SJSA1 (cell line): ENCODE measurements at regions not wholly inside any gene's neighbourhood (a gene's known extent, or its start where the extent isn't known, plus 50 kb on each side); places are given as distances from the start of the nearest gene placed in this dataset.
"Not testable (repeated sequence)": the region's sequence is repeated elsewhere in the genome, so short reads cannot be mapped to it uniquely, and the experiment has no call there.

Experiments
- DNase-seq, 2 experiments: peaks; one replicate each; pipeline ENCODE4 v3.0.0-alpha.2; 2015 to 2020; ENCODE audit warnings: low spot score in 2 of 2, low read depth in 1 of 2
- H3K27ac ChIP-seq: fragments of 250-450 bp; sonication (Bioruptor Pico); 2 replicates; pipeline ENCODE4 v1.5.1; 2020; ENCODE audit warnings: mild to moderate bottlenecking, moderate library complexity
- H3K27me3 ChIP-seq: fragments of 250-450 bp; sonication (Bioruptor Pico); replicated peaks from 2 replicates; pipeline ENCODE4 v1.5.1; 2020; ENCODE audit warnings: mild to moderate bottlenecking, moderate library complexity
- H3K36me3 ChIP-seq: fragments of 250-450 bp; sonication (Bioruptor Pico); 2 replicates; pipeline ENCODE4 v1.5.1; 2020; ENCODE audit warnings: mild to moderate bottlenecking
- H3K4me1 ChIP-seq: fragments of 250-450 bp; sonication (Bioruptor Pico); replicated peaks from 2 replicates; pipeline ENCODE4 v1.6.1; 2021; ENCODE audit warnings: mild to moderate bottlenecking
- H3K4me3 ChIP-seq: fragments of 250-450 bp; sonication (Bioruptor Pico); 2 replicates; pipeline ENCODE4 v1.5.1; 2020; ENCODE audit warnings: mild to moderate bottlenecking
- H3K9me3 ChIP-seq: fragments of 250-450 bp; sonication (Bioruptor Pico); replicated peaks from 2 replicates; pipeline ENCODE4 v1.5.1; 2020; ENCODE audit warnings: mild to moderate bottlenecking

DNA sequence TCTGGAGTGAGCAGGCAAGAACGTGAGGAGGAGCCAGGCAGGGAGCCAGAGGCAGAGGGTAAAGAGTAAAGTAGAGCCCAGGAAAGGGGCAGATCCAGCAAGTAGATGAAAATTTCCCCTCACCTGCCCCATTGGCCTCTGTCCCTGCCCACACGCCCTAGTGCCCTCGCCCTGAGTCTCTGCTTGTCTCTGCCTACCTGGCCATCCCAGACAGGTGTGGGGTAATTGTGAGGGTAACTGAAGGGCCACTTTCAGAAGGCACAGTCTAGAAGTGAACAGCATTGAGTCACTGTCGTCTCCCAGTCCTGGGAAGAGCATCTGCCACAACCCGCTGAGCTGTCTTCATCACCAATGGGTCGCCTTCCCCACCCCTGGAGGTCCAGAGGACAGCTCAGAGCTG is 1756.8 kb downstream of the TP53TG3F start:
- not testable (repeated sequence) for H3K4me1 ChIP-seq, H3K9me3 ChIP-seq, H3K27me3 ChIP-seq, DNase-seq, H3K27ac ChIP-seq, H3K36me3 ChIP-seq, H3K4me3 ChIP-seq

GRCh38 chr16:35221482-35222185 is 1762.2 kb downstream of the TP53TG3F start:
- DNase-seq, result no peak
- Histone ChIP-seq H3K27me3 (no peaks in the 10 kb centered on the region), H3K4me3 (no peak overlapping the region), H3K36me3 (no peaks in the 10 kb centered on the region), H3K4me1 (no peaks in the 10 kb centered on the region), H3K27ac (no peak overlapping the region), H3K9me3 (peaks cover 3% of the 10 kb centered on the region; the same call in 1 of the 2 replicates)

DNA sequence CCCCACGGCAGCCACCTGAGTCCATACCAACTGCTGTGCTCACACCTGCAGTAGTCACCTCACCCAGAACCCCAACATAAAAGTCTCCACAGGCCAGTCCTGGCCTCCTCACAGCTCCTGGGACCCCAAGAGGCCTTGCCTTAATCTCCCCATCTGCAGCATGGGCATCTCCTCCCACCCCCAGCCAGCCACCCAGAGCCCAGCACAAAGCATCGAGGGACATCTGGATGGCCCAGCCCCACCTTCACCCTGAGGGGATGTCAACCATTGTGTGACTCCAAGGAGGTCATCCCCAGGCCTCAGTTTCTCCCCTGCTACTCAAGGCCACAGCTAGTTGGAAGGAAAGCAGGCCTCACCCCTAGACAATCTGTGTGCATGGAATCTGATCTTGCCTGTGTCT is 1775.3 kb downstream of the TP53TG3F start:
- no peaks in the 10 kb centered on the region for H3K9me3 ChIP-seq

DNA sequence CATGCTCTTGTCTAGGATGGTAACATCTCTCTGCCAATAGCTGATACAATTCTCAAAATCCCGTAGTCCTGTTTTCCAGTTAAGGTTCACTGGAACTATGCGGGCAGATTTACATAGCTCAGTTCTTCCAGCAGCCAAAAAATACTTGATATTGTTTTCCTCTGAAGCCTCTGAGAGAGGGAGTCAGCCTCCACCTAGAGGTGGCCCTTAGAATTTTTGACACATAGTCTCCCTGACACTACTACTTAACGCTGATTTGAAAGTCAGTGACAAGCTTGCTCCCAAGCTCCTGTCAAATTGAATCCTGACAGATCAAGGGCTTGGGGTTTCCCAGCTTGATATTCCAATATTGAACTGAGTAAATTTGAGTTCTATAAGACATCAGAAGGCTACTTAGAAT is 1780.1 kb downstream of the TP53TG3F start:
- Histone ChIP-seq H3K36me3 (no peaks in the 10 kb centered on the region), H3K27me3 (no peaks in the 10 kb centered on the region), H3K4me3 (no peak overlapping the region), H3K4me1 (no peaks in the 10 kb centered on the region), H3K9me3 (no peaks in the 10 kb centered on the region; the same call in none of the 2 replicates), H3K27ac (no peak overlapping the region)
- DNase-seq, result no peak

More for the DNA sequence above, 1775.3 kb downstream of the TP53TG3F start:
- Histone ChIP-seq H3K4me3 (no peak overlapping the region), H3K4me1 (no peaks in the 10 kb centered on the region), H3K27me3 (no peaks in the 10 kb centered on the region), H3K36me3 (no peaks in the 10 kb centered on the region), H3K27ac (no peak overlapping the region)
- DNase-seq, result no peak

DNA sequence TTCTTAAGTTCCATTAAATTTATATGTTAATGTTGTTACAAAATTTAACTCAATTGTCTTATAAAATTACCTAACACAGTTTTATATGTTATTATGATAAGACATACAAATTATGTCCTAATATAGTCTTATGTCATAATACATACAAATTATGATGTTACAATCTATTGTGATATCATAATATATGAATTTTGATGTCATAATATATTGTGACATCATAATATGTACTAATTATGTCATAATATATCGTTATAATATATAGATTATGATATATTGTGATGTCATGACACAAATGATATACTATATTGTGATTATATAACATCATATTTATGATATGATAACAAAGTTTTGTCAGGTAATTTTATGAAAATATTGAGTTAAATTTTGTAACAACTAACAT is 1789.6 kb downstream of the TP53TG3F start:
- no peak overlapping the region for H3K27ac ChIP-seq
- no peak overlapping the region for H3K4me3 ChIP-seq
- no peaks in the 10 kb centered on the region for H3K27me3 ChIP-seq
- DNase-seq, result no peak
- H3K4me1 ChIP-seq, result no peaks in the 10 kb centered on the region
- no peaks in the 10 kb centered on the region; the same call in 1 of the 2 replicates for H3K9me3 ChIP-seq
- H3K36me3 ChIP-seq, result no peaks in the 10 kb centered on the region

- H3K27me3 ChIP-seq, result no peaks in the 10 kb centered on the region
- H3K36me3 ChIP-seq, result no peaks in the 10 kb centered on the region
- no peak for DNase-seq
- H3K4me3 ChIP-seq, result no peak overlapping the region
- no peak overlapping the region for H3K27ac ChIP-seq
- no peaks in the 10 kb centered on the region for H3K9me3 ChIP-seq
- H3K4me1 ChIP-seq, result no peaks in the 10 kb centered on the region
Measured at GRCh38 chr16:35252356-35252936, 1793.0 kb downstream of the TP53TG3F start.

- H3K27me3 ChIP-seq, result no peaks in the 10 kb centered on the region
- H3K4me1 ChIP-seq, result no peaks in the 10 kb centered on the region
- no peak for DNase-seq
- H3K9me3 ChIP-seq, result no peaks in the 10 kb centered on the region
- H3K27ac ChIP-seq, result no peak overlapping the region
- no peaks in the 10 kb centered on the region for H3K36me3 ChIP-seq
- H3K4me3 ChIP-seq, result no peak overlapping the region
Measured at GRCh38 chr16:35255186-35255803, 1795.9 kb downstream of the TP53TG3F start.

DNA sequence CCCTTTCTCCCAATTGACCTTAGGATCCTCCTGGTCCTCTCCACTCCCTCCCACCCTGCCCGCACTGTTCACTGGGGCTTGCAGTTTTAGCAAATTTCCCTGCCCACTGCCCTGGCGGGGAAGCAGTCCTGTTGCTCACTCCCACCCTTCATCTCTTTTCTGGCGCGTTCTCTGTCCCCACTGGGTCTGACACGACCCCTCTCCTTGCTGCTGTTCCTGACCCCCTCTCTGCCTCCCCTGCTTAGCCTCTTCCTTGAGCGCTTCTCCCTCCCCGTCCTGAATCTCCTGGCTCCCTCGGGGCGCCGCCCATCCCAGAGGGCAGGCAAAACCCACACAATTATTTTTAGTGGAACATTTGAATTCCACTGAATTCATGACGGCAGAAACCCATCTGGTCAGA is 1796.4 kb downstream of the TP53TG3F start:
- no peaks in the 10 kb centered on the region for H3K9me3 ChIP-seq
- H3K27ac ChIP-seq, result no peak overlapping the region
- no peaks in the 10 kb centered on the region for H3K27me3 ChIP-seq
- H3K4me1 ChIP-seq, result no peaks in the 10 kb centered on the region
- no peaks in the 10 kb centered on the region for H3K36me3 ChIP-seq
- DNase-seq, result no peak
- no peak overlapping the region for H3K4me3 ChIP-seq

DNA sequence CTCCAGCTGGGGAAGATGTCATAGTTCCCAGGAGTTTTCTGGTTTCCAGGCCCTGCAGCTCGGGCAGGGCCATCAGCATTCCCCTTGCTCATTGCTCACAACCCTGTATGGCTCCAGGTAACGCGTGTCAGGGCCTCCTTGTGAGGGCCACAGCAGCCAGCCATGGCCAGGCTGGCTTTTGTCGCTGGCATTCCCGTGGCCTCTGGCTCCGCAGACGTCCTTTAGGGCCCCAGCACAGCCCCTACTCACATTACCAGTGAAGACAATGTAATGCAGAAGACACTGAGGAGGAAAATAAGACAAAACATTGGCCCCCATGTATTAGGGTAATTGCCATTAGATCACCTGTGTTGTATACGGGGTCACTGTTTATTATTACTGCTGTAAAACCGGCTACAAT is 1799.0 kb downstream of the TP53TG3F start:
- no peaks in the 10 kb centered on the region for H3K36me3 ChIP-seq
- H3K27me3 ChIP-seq, result no peaks in the 10 kb centered on the region
- H3K4me1 ChIP-seq, result no peaks in the 10 kb centered on the region
- H3K27ac ChIP-seq, result no peak overlapping the region
- no peaks in the 10 kb centered on the region; the same call in 1 of the 2 replicates for H3K9me3 ChIP-seq
- H3K4me3 ChIP-seq, result no peak overlapping the region
- no peak for DNase-seq

DNA sequence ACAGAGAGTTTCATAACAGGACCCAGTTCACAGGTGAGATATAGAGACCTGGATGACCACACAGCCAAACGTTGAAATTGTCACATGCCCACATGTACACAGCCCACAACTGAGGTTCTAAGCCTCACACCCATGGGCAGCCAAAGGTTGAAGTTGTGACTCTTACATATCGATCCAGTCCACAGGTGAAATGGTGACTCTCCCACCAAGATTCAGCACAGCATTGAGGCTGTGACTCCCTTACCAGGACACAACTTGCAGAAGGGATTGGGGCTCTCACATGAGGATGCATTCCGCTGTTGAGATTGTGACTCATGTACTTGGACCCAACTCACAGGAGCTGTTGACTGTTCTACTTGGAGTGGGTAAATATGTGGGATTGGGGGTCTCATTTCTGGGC is 1836.4 kb downstream of the TP53TG3F start:
- Histone ChIP-seq H3K4me1 (no peaks in the 10 kb centered on the region), H3K9me3 (no peaks in the 10 kb centered on the region; the same call in 1 of the 2 replicates), H3K27ac (no peak overlapping the region), H3K27me3 (no peaks in the 10 kb centered on the region), H3K4me3 (no peak overlapping the region), H3K36me3 (no peaks in the 10 kb centered on the region)
- DNase-seq, result no peak

DNA sequence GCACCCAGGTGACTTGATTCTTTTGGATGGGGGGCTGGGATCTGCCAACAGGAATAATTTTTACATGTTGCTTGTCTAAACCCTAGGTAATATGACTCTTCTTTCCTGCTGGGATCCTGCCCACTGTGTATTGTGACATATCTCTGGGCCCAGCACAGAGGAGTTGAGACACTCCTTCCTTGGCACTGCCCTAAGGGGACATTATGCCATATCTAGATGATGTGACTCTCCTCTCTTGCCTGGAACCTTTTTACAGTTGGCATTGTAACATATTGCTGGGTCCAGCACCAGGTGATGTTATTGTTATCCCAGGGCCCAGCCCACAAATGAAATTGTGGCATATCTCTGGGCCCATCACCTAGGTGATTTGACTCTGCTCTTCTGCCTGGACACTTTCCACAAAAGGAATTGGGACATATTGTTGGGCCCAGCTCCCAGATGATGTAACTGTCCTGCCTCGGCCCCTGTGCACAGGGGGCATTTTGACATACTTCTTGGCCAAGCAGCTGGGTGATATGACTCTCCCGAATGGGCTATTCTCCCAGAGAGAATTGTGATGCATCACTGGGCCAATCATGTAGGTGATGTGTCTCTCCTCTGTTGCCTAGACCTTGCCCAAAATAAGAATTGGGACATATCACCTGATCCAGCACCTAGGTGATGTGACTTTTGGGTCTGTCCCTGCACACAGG is 1837.7 kb downstream of the TP53TG3F start:
- no peaks in the 10 kb centered on the region for H3K27me3 ChIP-seq
- no peak for DNase-seq
- H3K4me1 ChIP-seq, result no peaks in the 10 kb centered on the region
- no peak overlapping the region for H3K27ac ChIP-seq
- H3K4me3 ChIP-seq, result no peak overlapping the region
- no peaks in the 10 kb centered on the region; the same call in 1 of the 2 replicates for H3K9me3 ChIP-seq
- no peaks in the 10 kb centered on the region for H3K36me3 ChIP-seq

- Histone ChIP-seq H3K27me3 (no peaks in the 10 kb centered on the region), H3K4me3 (no peak overlapping the region), H3K27ac (no peak overlapping the region), H3K9me3 (no peaks in the 10 kb centered on the region; the same call in 1 of the 2 replicates), H3K4me1 (no peaks in the 10 kb centered on the region), H3K36me3 (no peaks in the 10 kb centered on the region)
- no peak for DNase-seq
Measured at GRCh38 chr16:35298460-35299243, 1839.2 kb downstream of the TP53TG3F start.

DNA sequence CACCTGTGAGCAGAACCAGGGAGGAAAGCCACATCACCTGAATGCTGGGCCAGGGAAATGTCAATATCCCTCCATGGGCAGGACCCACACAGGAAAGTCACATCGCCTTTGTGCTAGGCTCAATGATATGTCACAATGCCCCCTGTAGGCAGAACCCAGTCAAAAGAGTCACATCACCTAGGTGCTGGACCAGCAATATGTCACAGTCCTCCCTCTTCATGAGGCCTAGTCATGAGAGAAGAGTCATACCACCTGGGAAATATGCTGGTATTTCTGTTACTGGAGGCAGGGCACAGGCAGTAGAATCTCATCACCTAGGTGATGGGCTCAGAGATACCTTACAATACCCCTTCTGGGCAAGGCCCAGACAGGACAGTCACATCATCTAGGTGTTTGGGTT is 1843.4 kb downstream of the TP53TG3F start:
- Histone ChIP-seq H3K4me3 (no peak overlapping the region), H3K36me3 (no peaks in the 10 kb centered on the region), H3K27me3 (no peaks in the 10 kb centered on the region), H3K4me1 (no peaks in the 10 kb centered on the region), H3K9me3 (no peaks in the 10 kb centered on the region; the same call in 1 of the 2 replicates), H3K27ac (no peak overlapping the region)
- no peak for DNase-seq
